ENCODE measurements at regions not wholly inside any gene's neighbourhood (a gene's known extent, or its start where the extent isn't known, plus 50 kb on each side); places are given as distances from the start of the nearest gene placed in this dataset.
"Not testable (repeated sequence)": the region's sequence is repeated elsewhere in the genome, so short reads cannot be mapped to it uniquely, and the experiment has no call there.

DNA sequence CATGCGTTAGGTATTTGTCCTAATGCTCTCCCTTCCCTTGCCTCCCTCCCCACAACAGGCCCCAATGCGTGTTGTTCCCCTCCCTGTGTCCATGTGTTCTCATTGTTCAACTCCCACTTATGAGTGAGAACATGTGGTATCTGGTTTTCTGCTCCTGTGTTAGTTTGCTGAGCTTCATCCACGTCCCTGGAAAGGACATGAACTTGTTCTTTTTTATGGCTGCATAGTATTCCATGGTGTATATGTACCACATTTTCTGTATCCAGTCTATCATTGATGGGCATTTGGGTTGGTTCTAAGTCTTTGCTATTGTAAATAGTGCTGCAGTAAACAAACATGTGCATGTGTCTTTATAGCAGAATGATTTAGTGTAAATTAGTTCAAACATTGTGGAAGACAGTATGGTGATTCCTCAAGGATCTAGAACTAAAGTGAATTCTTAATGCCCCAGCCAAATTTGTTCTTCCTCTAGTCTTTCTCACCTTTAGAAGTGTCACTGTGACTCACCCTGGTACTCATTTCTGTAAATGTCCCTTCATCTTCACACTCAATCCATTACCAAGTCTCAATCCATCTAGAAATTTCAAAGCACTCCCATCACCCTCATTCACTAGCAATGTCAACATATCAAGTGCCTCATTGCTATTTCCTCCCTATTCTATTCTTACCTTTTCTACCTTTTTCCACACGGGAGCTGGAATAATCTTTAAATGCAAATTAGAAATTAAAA, 123.9 kb downstream of the MREG start:
- not testable (repeated sequence) for H3K36me3 Mint-ChIP-seq; H3K27ac Mint-ChIP-seq; DNase-seq (ENCODE audit: low spot score in 2 of 2); H3K9me3 Mint-ChIP-seq
- peak; percentile 82 to 97 for ATAC-seq

DNA sequence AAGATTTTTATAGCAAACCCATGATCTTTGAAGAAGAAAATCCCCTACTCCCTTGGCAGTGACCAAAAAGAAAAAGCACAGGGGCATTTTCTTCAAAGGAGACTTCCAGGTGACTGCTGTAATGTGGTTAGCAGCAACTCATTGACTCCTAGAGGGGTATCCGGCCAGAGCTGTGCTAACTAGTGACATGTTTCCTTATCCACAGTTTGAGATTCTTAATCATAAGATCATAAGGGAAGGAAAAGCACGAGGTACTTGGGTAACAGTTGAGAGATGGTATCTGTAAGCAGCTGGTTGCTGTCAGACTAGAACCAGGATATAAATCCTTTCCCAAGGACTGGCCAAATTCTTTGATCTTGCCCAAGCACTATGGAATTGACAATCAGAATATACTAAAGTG, 124.7 kb downstream of the MREG start:
- peak; percentile 50 to 68 for ATAC-seq
- H3K9me3 Mint-ChIP-seq, result no peaks in the 10 kb centered on the region

DNA sequence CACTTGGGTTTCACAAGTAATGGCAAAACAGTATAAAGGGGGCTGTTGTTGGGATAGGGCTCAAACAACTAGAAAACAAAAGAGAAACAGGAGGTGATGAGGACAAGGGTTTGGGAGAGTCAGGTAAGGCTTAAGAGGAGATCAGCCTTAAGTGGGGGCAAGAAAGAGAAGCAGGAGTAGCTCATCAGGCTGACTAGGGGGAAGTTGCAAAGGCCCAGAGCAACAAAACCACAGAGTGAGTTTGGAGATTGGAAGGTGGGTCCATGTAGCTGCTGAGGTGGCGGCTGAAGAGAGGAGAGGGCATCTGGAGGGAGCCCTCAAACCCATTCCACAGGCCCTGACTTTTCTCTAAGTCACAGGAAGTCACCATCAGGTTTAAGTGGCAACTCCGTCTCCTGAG, 126.0 kb downstream of the MREG start:
- Mint-ChIP-seq H3K27ac (no peak overlapping the region), H3K36me3 (no peaks in the 10 kb centered on the region), H3K9me3 (no peaks in the 10 kb centered on the region)
- no peak for ATAC-seq
- no peak for DNase-seq (ENCODE audit: low spot score in 2 of 2)

More for the DNA sequence above, 124.7 kb downstream of the MREG start:
- H3K27ac Mint-ChIP-seq, result no peak overlapping the region
- no peak for DNase-seq (ENCODE audit: low spot score in 2 of 2)
- H3K36me3 Mint-ChIP-seq, result no peaks in the 10 kb centered on the region

DNA sequence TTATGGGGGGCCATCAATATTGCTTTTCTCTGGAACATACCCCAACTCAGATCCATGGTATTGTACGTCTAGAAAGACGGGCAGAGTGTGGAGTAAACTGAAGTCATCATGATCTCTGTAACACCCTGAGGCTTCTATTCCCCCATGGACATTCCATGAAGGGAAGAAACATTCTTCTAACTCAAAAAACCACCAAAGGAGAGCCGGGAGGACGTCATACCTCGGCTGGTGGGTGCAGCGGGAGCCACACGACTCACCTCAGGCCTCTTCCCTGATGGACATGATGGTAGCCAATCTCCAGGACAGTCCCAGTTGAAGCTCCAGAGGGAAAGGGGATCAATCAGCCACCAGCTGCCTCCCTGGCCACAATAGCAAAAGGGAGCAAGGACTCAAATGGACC, 127.3 kb downstream of the MREG start:
- DNase-seq (ENCODE audit: low spot score in 2 of 2) (no peak), ATAC-seq (no peak)
- Mint-ChIP-seq H3K27ac (no peak overlapping the region), H3K36me3 (no peaks in the 10 kb centered on the region), H3K9me3 (no peaks in the 10 kb centered on the region)

DNA sequence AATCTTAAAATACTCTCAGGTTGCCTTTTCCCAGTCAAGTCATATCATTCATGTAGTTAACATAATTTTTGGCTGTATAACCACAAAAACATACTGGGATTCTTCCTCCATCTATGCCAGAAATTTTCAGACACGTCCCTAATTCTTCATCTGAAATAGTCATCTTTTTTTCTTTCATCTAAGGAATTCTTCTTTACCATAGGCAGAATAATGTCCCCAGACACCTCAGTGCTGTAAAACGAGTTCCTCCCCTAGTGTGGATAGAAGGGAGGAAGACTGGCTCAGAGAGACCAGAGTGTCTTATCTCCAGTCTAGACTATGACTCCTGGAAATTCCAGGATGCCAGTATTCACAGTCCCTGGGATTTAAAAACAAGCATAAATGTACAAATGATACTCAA, 127.8 kb downstream of the MREG start:
- ATAC-seq (no peak), DNase-seq (ENCODE audit: low spot score in 2 of 2) (no peak)
- Mint-ChIP-seq H3K27ac (no peak overlapping the region), H3K36me3 (no peaks in the 10 kb centered on the region), H3K9me3 (no peaks in the 10 kb centered on the region)

DNA sequence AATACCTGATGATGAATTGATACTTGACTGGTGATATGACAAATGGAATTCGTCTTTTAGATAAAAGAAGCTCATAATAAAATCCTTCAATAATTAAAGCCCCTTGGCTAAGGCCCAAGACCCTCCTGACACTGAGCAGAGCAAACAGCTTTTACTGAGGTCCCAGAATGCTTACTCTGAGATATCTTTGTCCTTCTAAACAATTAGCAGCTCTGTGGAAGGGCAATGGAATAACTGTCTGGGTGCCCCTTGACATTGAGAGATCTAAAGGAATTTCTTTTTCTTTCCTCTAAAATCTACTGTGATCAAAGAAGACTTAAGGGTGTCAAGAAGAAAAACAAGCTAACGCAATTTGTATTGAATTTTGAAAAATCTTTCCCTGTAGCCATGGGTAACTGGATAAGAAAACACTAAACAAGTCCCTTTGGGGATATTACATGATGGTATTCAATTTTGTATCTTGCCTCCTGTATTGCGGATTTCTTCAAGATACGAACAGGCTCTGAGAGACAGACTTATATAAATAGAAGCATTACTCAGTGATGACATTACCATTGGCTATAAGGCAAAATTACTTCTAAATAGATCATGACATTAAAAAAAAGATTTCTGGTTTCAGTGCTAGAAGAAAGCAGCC, 128.8 kb downstream of the MREG start:
- no peaks in the 10 kb centered on the region for H3K36me3 Mint-ChIP-seq
- DNase-seq (ENCODE audit: low spot score in 2 of 2), result no peak
- ATAC-seq, result no peak
- H3K9me3 Mint-ChIP-seq, result no peaks in the 10 kb centered on the region
- H3K27ac Mint-ChIP-seq, result no peak overlapping the region

DNA sequence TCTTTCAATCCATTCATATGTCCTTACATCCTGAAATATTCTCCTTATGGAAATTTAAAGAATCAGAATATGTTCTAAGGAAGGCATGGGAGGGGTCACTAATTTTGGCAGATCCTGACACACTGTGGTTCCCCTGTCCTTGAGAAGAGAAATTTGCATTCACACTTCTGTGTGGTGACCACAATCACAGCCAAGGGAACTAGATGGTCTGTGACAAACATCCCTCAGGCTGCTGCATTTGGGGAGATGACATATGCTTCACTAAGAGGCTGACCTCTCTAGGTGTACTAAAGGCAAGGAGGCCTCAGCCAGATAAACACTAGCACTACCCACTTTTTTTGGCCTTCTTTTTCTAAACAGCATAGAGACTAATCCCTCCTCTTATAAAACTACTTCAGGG, 129.6 kb downstream of the MREG start:
- Mint-ChIP-seq H3K9me3 (no peaks in the 10 kb centered on the region), H3K27ac (no peak overlapping the region), H3K36me3 (no peaks in the 10 kb centered on the region)
- no peak for DNase-seq (ENCODE audit: low spot score in 2 of 2)
- no peak for ATAC-seq

DNA sequence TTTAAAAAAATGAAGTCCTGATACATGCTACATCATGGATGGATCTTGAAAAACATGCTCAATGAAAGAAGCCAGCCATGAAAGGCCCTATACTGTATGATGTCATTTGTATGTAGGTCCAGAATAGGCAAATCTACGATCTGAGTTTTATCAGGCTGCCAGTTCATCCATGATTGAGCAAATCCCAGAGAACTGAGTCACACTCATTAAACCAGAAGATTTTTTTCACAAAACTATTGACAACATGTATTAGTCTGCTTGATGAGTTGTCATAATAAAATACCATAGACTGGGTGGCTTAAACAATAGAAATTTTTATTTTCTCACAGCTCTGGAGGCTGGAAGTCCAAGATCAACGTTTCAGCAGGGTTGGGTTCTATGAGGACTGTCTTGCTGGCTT, 130.7 kb downstream of the MREG start:
- ATAC-seq (no peak), DNase-seq (ENCODE audit: low spot score in 2 of 2) (no peak)
- Mint-ChIP-seq H3K27ac (no peak overlapping the region), H3K9me3 (no peaks in the 10 kb centered on the region), H3K36me3 (no peaks in the 10 kb centered on the region)

DNA sequence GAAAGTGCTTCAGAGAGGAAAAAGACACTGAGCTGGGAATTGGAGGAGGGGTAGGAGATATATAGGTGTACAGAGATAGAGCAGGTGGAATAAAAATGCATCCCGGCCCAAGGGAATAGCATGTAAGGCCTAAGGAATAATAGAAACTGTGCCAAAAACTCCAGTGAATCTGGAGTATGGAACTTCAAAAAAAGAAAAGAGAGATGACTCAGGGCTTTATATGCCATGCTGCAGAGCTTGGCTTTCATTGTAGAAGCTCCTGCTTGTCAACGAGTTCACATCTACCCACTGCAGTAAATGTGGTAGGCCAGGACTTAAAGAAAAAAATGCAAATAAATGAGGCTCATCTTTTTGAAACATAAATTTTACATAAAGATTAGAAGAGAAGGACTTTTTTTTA, 131.8 kb downstream of the MREG start:
- no peak for DNase-seq (ENCODE audit: low spot score in 2 of 2)
- Mint-ChIP-seq H3K36me3 (no peaks in the 10 kb centered on the region), H3K27ac (no peak overlapping the region), H3K9me3 (no peaks in the 10 kb centered on the region)
- no peak for ATAC-seq

DNA sequence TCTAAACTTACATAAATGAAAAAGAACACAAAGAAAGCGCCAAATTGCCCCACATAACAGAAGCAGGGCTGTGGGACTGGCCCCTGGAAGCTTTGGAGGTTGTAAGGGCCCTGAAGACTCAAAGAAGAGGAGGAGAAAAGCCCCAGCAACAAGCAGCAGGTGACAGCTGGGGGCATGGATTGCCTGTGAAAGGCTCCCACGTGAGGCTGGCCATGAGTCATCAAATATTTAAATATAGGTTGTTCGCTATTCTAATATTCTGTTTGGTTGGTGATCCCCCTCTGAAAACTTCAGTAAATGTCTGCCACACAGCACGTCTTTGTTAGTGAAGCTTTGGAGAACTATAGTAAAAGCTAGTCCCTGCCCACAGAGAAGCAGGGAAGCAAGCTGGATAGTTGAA, 132.4 kb downstream of the MREG start:
- H3K36me3 Mint-ChIP-seq, result no peaks in the 10 kb centered on the region
- no peak for ATAC-seq
- H3K9me3 Mint-ChIP-seq, result no peaks in the 10 kb centered on the region
- no peak overlapping the region for H3K27ac Mint-ChIP-seq
- no peak for DNase-seq (ENCODE audit: low spot score in 2 of 2)

DNA sequence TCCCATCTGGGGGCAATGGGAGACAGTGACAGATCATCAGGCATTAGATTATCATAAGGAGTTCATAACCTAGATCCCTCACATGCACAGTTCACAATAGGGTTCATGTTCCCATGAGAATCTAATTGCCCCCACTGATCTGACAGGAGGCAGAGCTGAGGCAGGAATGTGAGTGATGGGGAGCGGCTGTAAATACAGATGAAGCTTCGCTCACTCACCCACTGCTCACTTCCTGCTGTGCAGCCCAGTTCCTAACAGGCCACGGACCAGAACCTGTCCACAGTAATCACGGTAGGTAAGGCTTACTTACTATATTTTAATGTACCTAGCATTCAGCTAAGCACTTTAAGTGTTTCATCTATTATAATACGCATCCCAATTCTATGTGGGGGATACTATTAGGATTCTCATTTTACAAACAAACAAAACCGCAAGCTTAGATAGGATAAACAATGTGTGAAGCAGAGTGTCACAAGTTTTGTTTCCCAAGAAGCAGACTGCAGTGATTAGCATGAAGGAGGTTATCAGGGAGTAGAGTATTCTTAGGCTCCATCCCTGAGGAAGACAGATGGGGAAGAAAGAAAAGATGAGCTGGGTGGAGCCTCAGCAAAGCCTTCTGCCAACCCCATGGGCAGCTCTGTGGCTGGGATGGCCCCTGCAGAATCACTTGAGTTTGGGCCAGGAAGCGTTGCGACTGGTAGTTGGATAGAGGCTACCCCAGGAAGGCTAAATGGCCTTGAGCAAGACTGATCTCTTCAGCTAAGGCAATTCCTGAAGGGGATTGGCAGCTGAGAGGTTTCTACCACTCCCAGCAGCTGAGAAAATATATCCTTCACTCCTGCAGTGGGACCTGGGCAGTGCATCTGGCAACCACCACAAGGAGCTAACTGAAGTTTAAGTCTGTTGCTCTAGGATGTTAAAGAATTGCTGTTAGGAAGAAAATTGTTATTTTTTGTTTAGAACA, 133.1 kb downstream of the MREG start:
- no peaks in the 10 kb centered on the region for H3K36me3 Mint-ChIP-seq
- H3K27ac Mint-ChIP-seq, result no peak overlapping the region
- H3K9me3 Mint-ChIP-seq, result no peaks in the 10 kb centered on the region
- DNase-seq (ENCODE audit: low spot score in 2 of 2), result no peak
- no peak for ATAC-seq

DNA sequence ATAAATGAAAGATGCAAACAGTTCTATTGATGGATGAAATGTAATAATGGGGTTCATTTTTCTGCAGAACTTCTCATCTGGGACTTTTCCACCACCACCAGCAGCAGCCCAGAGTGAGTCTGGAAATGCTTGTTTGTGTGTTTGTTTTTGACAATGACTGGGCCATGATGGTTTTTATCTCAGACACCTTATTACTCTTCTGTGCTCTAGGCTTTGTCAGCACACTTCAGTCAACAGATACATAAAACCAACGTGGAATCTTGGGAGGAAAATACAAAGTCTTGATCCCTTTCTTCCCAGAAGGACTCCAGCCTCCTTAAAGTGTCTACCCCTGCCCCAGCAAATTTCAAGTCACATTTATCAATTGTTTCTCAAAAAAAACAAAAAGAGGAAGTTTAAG, 134.0 kb downstream of the MREG start:
- DNase-seq (ENCODE audit: low spot score in 2 of 2), result no peak
- no peak for ATAC-seq
- Mint-ChIP-seq H3K36me3 (no peaks in the 10 kb centered on the region), H3K9me3 (no peaks in the 10 kb centered on the region), H3K27ac (no peak overlapping the region)

DNA sequence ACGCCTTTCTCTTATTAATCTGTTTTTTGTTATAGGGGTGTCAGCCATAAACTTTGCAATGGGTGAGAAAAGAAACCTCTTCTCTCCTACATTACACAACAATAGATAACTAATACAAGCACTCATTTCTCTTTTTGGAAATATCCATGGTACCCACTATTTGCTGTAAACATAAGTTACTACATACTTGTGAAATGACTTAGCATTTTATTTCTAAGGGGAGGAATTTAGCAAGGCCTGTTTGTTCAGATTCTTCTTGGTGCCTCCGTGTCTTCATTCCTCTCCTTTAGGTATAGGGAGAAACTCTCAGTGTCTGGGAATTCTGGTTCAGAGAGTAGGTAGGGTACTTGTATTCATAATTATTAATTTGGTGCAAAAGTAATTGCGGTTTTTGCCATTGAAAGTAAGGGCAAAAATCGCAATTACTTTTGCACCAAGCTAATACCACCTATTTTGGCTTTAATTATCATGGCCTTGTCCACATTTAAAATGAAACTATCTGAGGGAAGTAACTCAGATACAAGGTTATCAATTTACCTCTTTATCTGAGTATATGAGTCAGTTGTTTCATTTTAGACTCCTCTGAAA, 134.8 kb downstream of the MREG start:
- H3K9me3 Mint-ChIP-seq, result no peaks in the 10 kb centered on the region
- DNase-seq (ENCODE audit: low spot score in 2 of 2) (no peak), ATAC-seq (no peak)
- H3K27ac Mint-ChIP-seq, result no peak overlapping the region
- H3K36me3 Mint-ChIP-seq, result no peaks in the 10 kb centered on the region

DNA sequence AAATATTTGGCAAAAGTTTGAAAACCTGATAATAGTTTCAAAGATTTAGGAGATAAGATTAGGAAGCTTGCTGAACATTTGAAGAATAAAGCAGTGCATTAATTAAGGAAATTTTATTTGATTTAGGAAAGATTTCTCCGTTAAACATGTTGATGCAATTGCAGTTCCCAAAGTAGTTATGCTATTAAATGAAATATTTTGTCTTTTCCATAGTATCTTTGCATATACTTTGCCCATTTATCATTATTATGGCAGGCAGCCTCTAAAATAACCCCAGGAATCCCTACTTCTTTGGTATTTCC, 136.5 kb downstream of the MREG start:
- ATAC-seq (no peak), DNase-seq (ENCODE audit: low spot score in 2 of 2) (no peak)
- no peaks in the 10 kb centered on the region for H3K9me3 Mint-ChIP-seq
- no peak overlapping the region for H3K27ac Mint-ChIP-seq
- H3K36me3 Mint-ChIP-seq, result no peaks in the 10 kb centered on the region

DNA sequence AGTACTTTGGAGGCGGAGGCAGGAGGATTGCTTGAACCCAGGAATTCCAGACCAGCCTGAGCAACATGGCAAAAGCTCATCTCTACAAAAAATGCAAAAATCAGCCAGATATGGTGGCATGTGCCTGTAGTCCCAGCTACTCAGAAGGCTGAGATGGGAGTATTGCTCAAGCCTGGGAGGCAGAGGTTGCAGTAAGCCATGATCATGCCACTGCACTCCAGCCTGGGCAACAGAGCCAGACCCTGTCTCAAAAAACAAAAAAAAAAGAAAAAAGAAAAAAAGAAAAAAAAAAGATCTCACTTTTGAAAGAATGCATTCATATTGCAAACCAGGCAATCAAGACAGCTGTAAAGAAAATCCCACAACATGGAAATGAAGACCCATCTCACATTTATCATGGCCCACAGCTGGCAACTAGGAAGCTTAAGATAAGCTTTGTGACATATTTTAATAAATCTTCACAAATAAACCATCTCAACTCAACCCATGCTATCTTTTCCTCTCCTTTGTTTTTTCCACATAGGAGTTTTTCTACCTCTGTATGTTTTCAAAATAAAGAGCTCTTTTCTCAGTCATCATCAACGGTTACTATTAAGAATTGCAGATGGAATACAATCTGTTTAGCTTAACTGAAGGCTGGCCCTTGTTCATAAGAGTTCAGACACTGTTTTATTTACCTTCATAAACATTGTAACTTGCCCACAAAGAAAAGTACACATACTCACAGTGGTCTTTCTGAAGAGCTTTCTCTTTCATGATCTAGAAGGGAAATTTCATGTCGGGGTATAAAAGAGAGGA, 137.0 kb downstream of the MREG start:
- H3K27ac Mint-ChIP-seq, result no peak overlapping the region
- ATAC-seq (no peak), DNase-seq (ENCODE audit: low spot score in 2 of 2) (no peak)
- no peaks in the 10 kb centered on the region for H3K36me3 Mint-ChIP-seq
- H3K9me3 Mint-ChIP-seq, result no peaks in the 10 kb centered on the region

DNA sequence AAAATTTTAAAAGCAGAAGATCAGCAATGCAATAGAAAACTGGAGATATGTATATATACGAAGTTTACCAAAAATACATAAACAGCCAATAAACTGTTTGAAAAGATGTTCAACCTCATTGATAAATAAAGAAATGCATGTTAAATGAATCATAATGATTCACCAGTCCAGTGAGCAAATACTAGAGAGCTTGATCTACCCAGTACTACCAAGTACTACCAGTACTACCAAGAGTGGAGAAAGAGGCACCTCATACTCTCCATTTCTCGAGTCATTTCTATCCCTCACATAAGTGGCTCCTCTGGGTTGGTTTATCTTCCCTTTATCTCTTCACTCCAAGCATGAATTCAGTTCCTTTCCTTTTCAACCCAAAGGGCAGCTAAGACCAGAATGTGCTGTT, 138.9 kb downstream of the MREG start:
- Mint-ChIP-seq H3K27ac (no peak overlapping the region), H3K9me3 (no peaks in the 10 kb centered on the region), H3K36me3 (no peaks in the 10 kb centered on the region)
- no peak for DNase-seq (ENCODE audit: low spot score in 2 of 2)
- peak in 1 of 2 donors; percentile 71 for ATAC-seq

DNA sequence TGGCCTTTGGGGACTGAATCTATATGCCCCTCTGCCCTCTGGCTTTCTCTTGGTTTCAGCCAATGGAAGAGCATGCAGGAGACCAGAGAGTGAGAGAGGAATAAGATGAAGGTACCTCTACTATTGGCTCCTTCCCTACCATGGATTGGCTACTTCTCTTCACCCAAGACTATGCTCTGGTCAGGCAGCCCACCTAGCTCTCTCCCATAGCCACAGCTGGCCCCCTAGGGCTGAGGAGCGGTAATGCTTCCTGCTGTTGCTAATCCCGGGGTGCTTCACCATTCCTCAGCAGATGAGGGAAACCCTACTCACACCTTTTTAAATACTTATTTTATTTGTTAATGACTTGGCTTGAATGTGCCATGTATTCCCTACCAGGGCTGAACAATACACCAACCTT, 142.4 kb downstream of the MREG start:
- no peak for DNase-seq (ENCODE audit: low spot score in 2 of 2)
- ATAC-seq, result no peak
- Mint-ChIP-seq H3K9me3 (no peaks in the 10 kb centered on the region), H3K36me3 (no peaks in the 10 kb centered on the region), H3K27ac (no peak overlapping the region)

Measured in activated naive CD4-positive, alpha-beta T cell treated with anti-CD3 and anti-CD28 coated beads, Interleukin-2, amount 50 U/mL, for 72 hours (primary cell).